GM12878 (cell line): ENCODE measurements at regions not wholly inside any gene's neighbourhood (a gene's known extent, or its start where the extent isn't known, plus 50 kb on each side); places are given as distances from the start of the nearest gene placed in this dataset.

Experiments used
- ATAC-seq: fragments of 200-7000 bp; cut with Tn5 transposase; 3 replicates; pipeline ENCODE4 v1.9.1; 2020; ENCODE audit warnings: mild to moderate bottlenecking, moderate library complexity
- BruUV-seq: library from RNA; stranded (reverse); fragments of 400-500 nt; replicated peaks from 2 replicates; lab custom pipeline; 2021; lab: Mats Ljungman, UMichigan
- CTCF ChIA-PET: fragments of 300-600 bp; sonication (Branson Sonifier 250); formaldehyde crosslinking; extraction: SDS; loops from one replicate; lab custom pipeline; 2021; ENCODE audit warnings: inconsistent platforms; lab: Yijun Ruan, JAX
- POLR2A ChIA-PET: fragments of 350-600 bp; formaldehyde crosslinking; extraction: SDS; loops from one replicate; lab custom pipeline; 2021; ENCODE audit warnings: inconsistent platforms; lab: Charles Lee
- RAD21 ChIA-PET: fragments of 300-600 bp; sonication (Branson Sonifier 250); formaldehyde crosslinking; loops from one replicate; lab custom pipeline; 2023; ENCODE audit warnings: antibody characterized with exemption; ENCODE audit not compliant: unreplicated experiment; lab: Charles Lee
- SMC1A ChIA-PET: fragments of 300-600 bp; sonication (Branson Sonifier 250); formaldehyde crosslinking; loops from one replicate; lab custom pipeline; 2023; ENCODE audit not compliant: unreplicated experiment, uncharacterized antibody; lab: Charles Lee
- DNase-seq: peaks from one replicate; pipeline ENCODE4 v3.0.0-alpha.2; 2011; ENCODE audit warnings: low read depth, low spot score
- FAIRE-seq: peaks from 3 replicates; lab custom pipeline; 2011; peaks lifted over from hg19 to GRCh38; lab: Jason Lieb, UNC
- H2AFZ ChIP-seq: 2 replicates; pipeline ENCODE4 v1.6.0; 2011; ENCODE audit warnings: low read depth, low read length, control low read depth; ENCODE audit not compliant: control insufficient read depth
- H3K27ac ChIP-seq: 2 replicates; pipeline ENCODE4 v1.5.1; 2011; ENCODE audit warnings: control low read depth; ENCODE audit not compliant: control insufficient read depth, insufficient read depth
- H3K27me3 ChIP-seq, 2 experiments: replicated peaks in 1 of 2; 2 replicates each; pipeline versions ENCODE4 v1.6.0 to v1.6.1; 2011; ENCODE audit warnings: low read length in 1 of 2; ENCODE audit not compliant: control insufficient read depth in 2 of 2, insufficient read depth in 2 of 2
- H3K36me3 ChIP-seq, 2 experiments: 2 replicates each; pipeline ENCODE4 v1.5.1; 2011; ENCODE audit warnings: low read length in 1 of 2; ENCODE audit not compliant: control insufficient read depth in 2 of 2, insufficient read depth in 2 of 2
- H3K4me1 ChIP-seq: 2 replicates; pipeline ENCODE4 v1.6.1; 2011; ENCODE audit warnings: mild to moderate bottlenecking, low read length, moderate library complexity, mixed read lengths; ENCODE audit not compliant: control insufficient read depth, insufficient read depth
- H3K4me2 ChIP-seq: 2 replicates; pipeline ENCODE4 v1.6.0; 2011; ENCODE audit warnings: control low read depth; ENCODE audit not compliant: control insufficient read depth, insufficient read depth
- H3K4me3 ChIP-seq: fragments of 200-600 bp; sonication (generic); 2 replicates; pipeline ENCODE4 v1.5.1; 2016
- H3K79me2 ChIP-seq: 2 replicates; pipeline ENCODE4 v1.6.0; 2011; ENCODE audit warnings: low read length; ENCODE audit not compliant: control insufficient read depth, insufficient read depth
- H3K9ac ChIP-seq: 2 replicates; pipeline ENCODE4 v1.8.0; 2011; ENCODE audit warnings: low read length, control low read depth, mixed read lengths; ENCODE audit not compliant: control insufficient read depth, insufficient read depth
- H3K9me3 ChIP-seq: replicated peaks from 3 replicates; pipeline ENCODE4 v1.5.1; 2011; ENCODE audit warnings: mild to moderate bottlenecking, low read length; ENCODE audit not compliant: control insufficient read depth, insufficient read depth
- H4K20me1 ChIP-seq: 2 replicates; pipeline ENCODE4 v1.6.0; 2011; ENCODE audit not compliant: control insufficient read depth, insufficient read depth
- CREB1 ChIP-seq: IDR thresholded peaks from 2 replicates; pipeline ENCODE4 v1.6.1; 2012; ENCODE audit warnings: low read depth, mild to moderate bottlenecking, inconsistent platforms
- HDAC6 ChIP-seq: fragments of 200-600 bp; sonication (generic); IDR thresholded peaks from one replicate; pipeline ENCODE4 v1.8.0; 2017; ENCODE audit warnings: antibody characterized with exemption; ENCODE audit not compliant: unreplicated experiment
- MAX ChIP-seq: IDR thresholded peaks from 2 replicates; pipeline ENCODE4 v1.6.1; 2012; ENCODE audit warnings: low read depth, low read length, improper control_type of control experiment
- MYB ChIP-seq: fragments of 150-350 bp; IDR thresholded peaks from 2 replicates; pipeline ENCODE4 v1.6.1; 2014; ENCODE audit warnings: mild to moderate bottlenecking, low read depth, low read length, borderline replicate concordance
- POU2F2 ChIP-seq: IDR thresholded peaks from 3 replicates; pipeline ENCODE4 v1.6.1; 2011; ENCODE audit warnings: low read depth, mild to moderate bottlenecking, low read length, borderline replicate concordance
- PRDM15 ChIP-seq: fragments of 450-650 bp; formaldehyde crosslinking; IDR thresholded peaks from 2 replicates; pipeline ENCODE4 v1.4.0; 2020; ENCODE audit warnings: mild to moderate bottlenecking, moderate library complexity
- SKIL ChIP-seq: fragments of 450-650 bp; IDR thresholded peaks from 2 replicates; pipeline ENCODE4 v1.6.1; 2017; ENCODE audit warnings: mild to moderate bottlenecking, low read depth, inconsistent platforms; ENCODE audit not compliant: poor library complexity, severe bottlenecking
- SMARCA5 ChIP-seq: fragments of 450-650 bp; IDR thresholded peaks from 2 replicates; pipeline ENCODE4 v1.6.1; 2017; ENCODE audit warnings: mild to moderate bottlenecking
- SUZ12 ChIP-seq: fragments of 200-600 bp; sonication (generic); IDR thresholded peaks from one replicate; pipeline ENCODE4 v1.6.1; 2018; ENCODE audit warnings: antibody characterized with exemption, mild to moderate bottlenecking; ENCODE audit not compliant: unreplicated experiment
- TCF3 ChIP-seq: IDR thresholded peaks from 2 replicates; pipeline ENCODE4 v1.6.1; 2012; ENCODE audit warnings: low read depth, mild to moderate bottlenecking, low read length, borderline replicate concordance; ENCODE audit not compliant: insufficient read depth
- ZBTB11 ChIP-seq: fragments of 450-650 bp; formaldehyde crosslinking; IDR thresholded peaks from 2 replicates; pipeline ENCODE4 v1.5.0; 2022; ENCODE audit warnings: mild to moderate bottlenecking, missing genetic modification characterization
- ZNF207 ChIP-seq: fragments of 450-650 bp; IDR thresholded peaks from 2 replicates; pipeline ENCODE4 v1.6.1; 2014; ENCODE audit warnings: antibody characterized with exemption, mild to moderate bottlenecking, borderline replicate concordance
- ZNF384 ChIP-seq: IDR thresholded peaks from 2 replicates; pipeline ENCODE4 v1.6.1; 2012; ENCODE audit warnings: low read depth, mild to moderate bottlenecking, low read length, improper control_type of control experiment, borderline replicate concordance
- WGBS: methylation state at CpG from one replicate; pipeline ENCODE4 v1.1.6; 2016; ENCODE audit warnings: low lambda C conversion rate; ENCODE audit not compliant: insufficient replicate concordance, insufficient coverage; ENCODE audit errors: missing lambda C conversion rate; 5-methylcytosine and 5-hydroxymethylcytosine counted together
- in situ Hi-C: fragments of 300-500 bp; cut with MboI; formaldehyde crosslinking; loops from 9 replicates; pipeline ENCODE4 v1.14.3; 2018; ENCODE audit warnings: mixed read lengths
- intact Hi-C: fragments of 100-400 bp; cut with micrococcal nuclease; formaldehyde crosslinking; loops from one replicate; pipeline ENCODE4 v1.14.2; 2022; ENCODE audit not compliant: unreplicated experiment

GRCh38 chr5:57551251-57551650 is 68.6 kb upstream of the ACTBL2 start (continued):
- no peak for TF ChIP-seq PRDM15
- no peak for TF ChIP-seq MYB
- no peak for TF ChIP-seq ZNF384
- TF ChIP-seq TCF3: no peak

- ATAC-seq (no peak), DNase-seq (no peak), FAIRE-seq (no peak)
- CTCF ChIA-PET: no interaction called here
- H3K36me3 ChIP-seq: no peaks in the 10 kb centered on the region
- H3K4me1 ChIP-seq: no peaks in the 10 kb centered on the region
- no peak overlapping the region for H3K4me2 ChIP-seq
- in situ Hi-C loops: no loop called here
- H3K9ac ChIP-seq: no peak overlapping the region
- WGBS: 47% methylated on average over 6 of the region's 6 CpGs
- no peak overlapping the region for H3K27ac ChIP-seq
- intact Hi-C loops: no loop called here
- H3K4me3 ChIP-seq: no peak overlapping the region
- H3K27me3 ChIP-seq: no peaks in the 10 kb centered on the region
- no peaks in the 10 kb centered on the region for H3K9me3 ChIP-seq
- no peak overlapping the region for H2AFZ ChIP-seq
- SMC1A ChIA-PET: no interaction called here
- H3K79me2 ChIP-seq: no peaks in the 10 kb centered on the region
- POLR2A ChIA-PET: no interaction called here
- RAD21 ChIA-PET: no interaction called here
- no peaks in the 10 kb centered on the region for H4K20me1 ChIP-seq
- no TSS peak for BruUV-seq
- TF ChIP-seq CREB1: no peak
- TF ChIP-seq SKIL: no peak
- TF ChIP-seq POU2F2: no peak
- TF ChIP-seq SMARCA5: no peak
- TF ChIP-seq ZBTB11: no peak
- no peak for TF ChIP-seq MAX
- TF ChIP-seq HDAC6: no peak
- no peak for TF ChIP-seq ZNF207
- TF ChIP-seq SUZ12: no peak
These were observed 67.5 kb upstream of the ACTBL2 start for GRCh38 chr5:57550132-57550531.
